OCI-LY3 (cell line): ENCODE measurements at regions not wholly inside any gene's neighbourhood (a gene's known extent, or its start where the extent isn't known, plus 50 kb on each side); places are given as distances from the start of the nearest gene placed in this dataset.

Source experiments
- H2AFZ ChIP-seq: fragments of 200-600, 300-600 bp; shearing (Covaris generic); 2 replicates; pipeline ENCODE4 v1.6.0; 2014; ENCODE audit warnings: antibody characterized with exemption, low read depth, low read length
- H3K27ac ChIP-seq: fragments of 200-600, 300-600 bp; sonication (generic); 2 replicates; pipeline ENCODE4 v1.5.1; 2014; ENCODE audit warnings: mild to moderate bottlenecking, low read length, moderate library complexity, mixed read lengths
- H3K27me3 ChIP-seq: fragments of 200-600, 300-600 bp; sonication (generic); 2 replicates; pipeline ENCODE4 v1.6.1; 2014; ENCODE audit warnings: low read depth, low read length, mixed read lengths
- H3K36me3 ChIP-seq: fragments of 200-600, 300-600 bp; sonication (generic); replicated peaks from 2 replicates; pipeline ENCODE3; 2014; ENCODE audit warnings: low read depth, low read length, mixed read lengths
- H3K4me1 ChIP-seq: fragments of 300-600, 200-600 bp; sonication (generic); 2 replicates; pipeline ENCODE4 v1.6.1; 2014; ENCODE audit warnings: low read length, mixed read lengths
- H3K4me2 ChIP-seq: fragments of 200-600, 300-600 bp; sonication (generic); 2 replicates; pipeline ENCODE4 v1.6.1; 2014; ENCODE audit warnings: low read length, mixed read lengths
- H3K4me3 ChIP-seq: fragments of 300-600, 200-600 bp; sonication (generic); 2 replicates; pipeline ENCODE4 v1.5.1; 2014; ENCODE audit warnings: antibody characterized with exemption, mild to moderate bottlenecking, low read length, moderate library complexity
- H3K79me2 ChIP-seq: fragments of 300-600, 200-600 bp; shearing (Covaris generic); 2 replicates; pipeline ENCODE4 v1.6.1; 2014; ENCODE audit warnings: mild to moderate bottlenecking, low read length, mixed read lengths
- H3K9ac ChIP-seq: fragments of 300-600, 200-600 bp; shearing (Covaris generic); 2 replicates; pipeline ENCODE4 v1.6.0; 2014; ENCODE audit warnings: mild to moderate bottlenecking, low read length, moderate library complexity
- H3K9me3 ChIP-seq: fragments of 200-600, 300-600 bp; shearing (Covaris generic); 2 replicates; pipeline ENCODE4 v1.6.1; 2014; ENCODE audit warnings: low read length, mixed read lengths; ENCODE audit not compliant: insufficient read depth
- H4K20me1 ChIP-seq: fragments of 200-600, 300-600 bp; sonication (generic); 2 replicates; pipeline ENCODE4 v1.6.1; 2016; ENCODE audit warnings: low read length, mixed read lengths; ENCODE audit not compliant: insufficient read depth
- CTCF ChIP-seq: fragments of 200-600, 300-600 bp; sonication (generic); IDR thresholded peaks from 2 replicates; pipeline ENCODE4 v1.5.1; 2014; ENCODE audit warnings: antibody characterized with exemption, low read length, low read depth
- EZH2phosphoT487 ChIP-seq: fragments of 200-600 bp; shearing (Covaris generic); IDR thresholded peaks from 2 replicates; pipeline ENCODE4 v1.6.1; 2018; ENCODE audit warnings: antibody characterized with exemption, mixed run types, low read depth

- Histone ChIP-seq H3K9me3 (no peaks in the 10 kb centered on the region), H3K4me1 (no peaks in the 10 kb centered on the region), H3K27me3 (no peaks in the 10 kb centered on the region), H3K79me2 (no peaks in the 10 kb centered on the region), H3K4me2 (no peak overlapping the region), H3K9ac (no peak overlapping the region), H4K20me1 (no peaks in the 10 kb centered on the region), H3K27ac (no peak overlapping the region), H2AFZ (no peak overlapping the region), H3K4me3 (no peak overlapping the region), H3K36me3 (no peaks in the 10 kb centered on the region)
- no peak for TF ChIP-seq EZH2phosphoT487
- TF ChIP-seq CTCF, result no peak
Measured at GRCh38 chr2:7886666-7887065, 795.2 kb upstream of the ID2 start.

GRCh38 chr2:7887441-7887840 is 794.4 kb upstream of the ID2 start:
- TF ChIP-seq CTCF (no peak), EZH2phosphoT487 (no peak)
- Histone ChIP-seq H4K20me1 (no peaks in the 10 kb centered on the region), H3K27me3 (no peaks in the 10 kb centered on the region), H3K36me3 (no peaks in the 10 kb centered on the region), H3K27ac (no peak overlapping the region), H3K9me3 (no peaks in the 10 kb centered on the region), H3K9ac (no peak overlapping the region), H2AFZ (no peak overlapping the region), H3K79me2 (no peaks in the 10 kb centered on the region), H3K4me2 (no peak overlapping the region), H3K4me1 (no peaks in the 10 kb centered on the region), H3K4me3 (no peak overlapping the region)

GRCh38 chr2:7888876-7889275 is 793.0 kb upstream of the ID2 start:
- Histone ChIP-seq H4K20me1 (no peaks in the 10 kb centered on the region), H3K9ac (no peak overlapping the region), H3K9me3 (no peaks in the 10 kb centered on the region), H3K27me3 (no peaks in the 10 kb centered on the region), H3K4me3 (no peak overlapping the region), H3K4me2 (no peak overlapping the region), H3K36me3 (no peaks in the 10 kb centered on the region), H3K27ac (no peak overlapping the region), H2AFZ (no peak overlapping the region), H3K79me2 (no peaks in the 10 kb centered on the region), H3K4me1 (no peaks in the 10 kb centered on the region)
- no peak for TF ChIP-seq CTCF
- no peak for TF ChIP-seq EZH2phosphoT487

- Histone ChIP-seq H2AFZ (no peak overlapping the region), H3K9me3 (no peaks in the 10 kb centered on the region), H3K79me2 (no peaks in the 10 kb centered on the region), H3K9ac (no peak overlapping the region), H3K27me3 (no peaks in the 10 kb centered on the region), H3K27ac (no peak overlapping the region), H3K4me2 (no peak overlapping the region), H4K20me1 (no peaks in the 10 kb centered on the region), H3K36me3 (no peaks in the 10 kb centered on the region), H3K4me3 (no peak overlapping the region), H3K4me1 (no peaks in the 10 kb centered on the region)
- TF ChIP-seq CTCF (no peak), EZH2phosphoT487 (no peak)
Measured at GRCh38 chr2:7891312-7891711, 790.5 kb upstream of the ID2 start.
